ENCODE measurements at regions not wholly inside any gene's neighbourhood (a gene's known extent, or its start where the extent isn't known, plus 50 kb on each side); places are given as distances from the start of the nearest gene placed in this dataset.

DNA sequence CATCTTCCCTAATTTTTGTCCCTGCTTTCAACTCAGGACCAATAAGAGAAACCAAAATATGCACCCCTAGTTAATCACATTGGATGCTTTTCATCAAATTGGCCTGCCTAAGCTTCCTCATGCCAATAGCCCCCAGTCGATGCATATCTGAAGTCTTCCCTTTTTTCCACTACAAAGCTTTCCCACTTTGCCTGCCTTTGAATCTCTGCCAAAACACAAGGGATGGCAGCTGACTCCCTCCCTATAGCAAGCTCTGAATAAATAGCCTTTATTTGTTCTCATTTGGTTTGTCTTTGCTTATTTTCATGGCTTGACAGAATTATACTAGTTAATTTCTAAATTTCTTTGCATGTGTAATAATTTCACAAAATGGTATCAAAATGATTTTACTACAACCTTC lies 621.2 kb downstream of the MBD2 start:
- no peak for DNase-seq (ENCODE audit: extremely low read depth, low read depth)
- TF ChIP-seq, protein P1, sequence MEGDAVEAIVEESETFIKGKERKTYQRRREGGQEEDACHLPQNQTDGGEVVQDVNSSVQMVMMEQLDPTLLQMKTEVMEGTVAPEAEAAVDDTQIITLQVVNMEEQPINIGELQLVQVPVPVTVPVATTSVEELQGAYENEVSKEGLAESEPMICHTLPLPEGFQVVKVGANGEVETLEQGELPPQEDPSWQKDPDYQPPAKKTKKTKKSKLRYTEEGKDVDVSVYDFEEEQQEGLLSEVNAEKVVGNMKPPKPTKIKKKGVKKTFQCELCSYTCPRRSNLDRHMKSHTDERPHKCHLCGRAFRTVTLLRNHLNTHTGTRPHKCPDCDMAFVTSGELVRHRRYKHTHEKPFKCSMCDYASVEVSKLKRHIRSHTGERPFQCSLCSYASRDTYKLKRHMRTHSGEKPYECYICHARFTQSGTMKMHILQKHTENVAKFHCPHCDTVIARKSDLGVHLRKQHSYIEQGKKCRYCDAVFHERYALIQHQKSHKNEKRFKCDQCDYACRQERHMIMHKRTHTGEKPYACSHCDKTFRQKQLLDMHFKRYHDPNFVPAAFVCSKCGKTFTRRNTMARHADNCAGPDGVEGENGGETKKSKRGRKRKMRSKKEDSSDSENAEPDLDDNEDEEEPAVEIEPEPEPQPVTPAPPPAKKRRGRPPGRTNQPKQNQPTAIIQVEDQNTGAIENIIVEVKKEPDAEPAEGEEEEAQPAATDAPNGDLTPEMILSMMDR (IDR thresholded peaks at IDR 0.05; ENCODE audit: low read depth, low read length) = no peak

DNA sequence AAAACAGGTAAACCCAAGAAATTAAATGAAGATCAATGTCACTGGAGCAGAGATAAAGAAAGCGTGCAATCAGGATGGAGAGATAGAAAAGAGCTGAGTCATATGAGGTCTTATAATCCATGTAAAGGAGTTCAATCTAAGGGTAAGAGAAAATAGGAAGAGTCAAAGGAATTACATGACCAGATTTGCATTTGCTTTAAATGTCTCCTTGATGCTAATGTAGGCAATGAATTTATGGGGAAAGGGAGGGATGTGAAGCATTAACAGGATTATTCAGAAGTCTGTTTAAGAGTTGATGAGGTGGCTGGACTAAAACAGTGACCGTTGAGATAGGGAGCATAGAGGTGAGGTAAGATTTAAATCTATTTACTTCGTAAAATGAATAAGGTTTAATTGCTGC lies 623.1 kb downstream of the MBD2 start:
- no peak for DNase-seq (ENCODE audit: extremely low read depth, low read depth)
- TF ChIP-seq, protein P1 (IDR thresholded peaks at IDR 0.05; ENCODE audit: low read depth, low read length) = no peak

GRCh38 chr18:53586923-53587322 lies 637.5 kb downstream of the MBD2 start:
- TF ChIP-seq, protein P1 (IDR thresholded peaks at IDR 0.05; ENCODE audit: low read depth, low read length) = no peak
- DNase-seq (ENCODE audit: extremely low read depth, low read depth) = no peak

All from AG09319 (cell line).